RCC 7860 (cell line): ENCODE measurements at regions not wholly inside any gene's neighbourhood (a gene's known extent, or its start where the extent isn't known, plus 50 kb on each side); places are given as distances from the start of the nearest gene placed in this dataset.
A peak's percentile ranks its signal among the peaks of the same experiment; 100 is the strongest.

Experiments
- DNase-seq: peaks from one replicate; pipeline ENCODE4 v3.0.0-alpha.2; 2015; ENCODE audit warnings: low spot score
- FAIRE-seq: peaks from 2 replicates; lab custom pipeline; 2012; peaks lifted over from hg19 to GRCh38; lab: Jason Lieb, UNC

GRCh38 chr4:23547601-23548000, 342.2 kb downstream of the PPARGC1A start:
- FAIRE-seq (no peak), DNase-seq (no peak)

- FAIRE-seq (no peak), DNase-seq (no peak)
Observed at GRCh38 chr4:23547096-23547495, 342.8 kb downstream of the PPARGC1A start.

- no peak for FAIRE-seq
- DNase-seq: no peak
Observed at GRCh38 chr4:23539969-23540569, 349.8 kb downstream of the PPARGC1A start.

- no peak for FAIRE-seq
- DNase-seq: no peak
Observed at GRCh38 chr4:23533859-23534258, 356.0 kb downstream of the PPARGC1A start.

GRCh38 chr4:23516716-23517115, 373.1 kb downstream of the PPARGC1A start:
- no peak for DNase-seq

GRCh38 chr4:23504083-23504482, 385.8 kb downstream of the PPARGC1A start:
- FAIRE-seq (no peak), DNase-seq (no peak)

More at GRCh38 chr4:23516716-23517115, 373.1 kb downstream of the PPARGC1A start:
- no peak for FAIRE-seq

GRCh38 chr4:23500894-23501449, 388.9 kb downstream of the PPARGC1A start:
- FAIRE-seq: no peak
- no peak for DNase-seq

- no peak for FAIRE-seq
Observed at GRCh38 chr4:23485801-23486200, 404.0 kb downstream of the PPARGC1A start.

GRCh38 chr4:23484689-23485088, 405.2 kb downstream of the PPARGC1A start:
- FAIRE-seq: no peak

More at GRCh38 chr4:23485801-23486200, 404.0 kb downstream of the PPARGC1A start:
- no peak for DNase-seq

GRCh38 chr4:23483320-23483960, 406.4 kb downstream of the PPARGC1A start:
- FAIRE-seq (no peak), DNase-seq (no peak)

More at GRCh38 chr4:23484689-23485088, 405.2 kb downstream of the PPARGC1A start:
- no peak for DNase-seq

GRCh38 chr4:23481566-23481965, 408.3 kb downstream of the PPARGC1A start:
- no peak for FAIRE-seq

GRCh38 chr4:23477905-23478304, 411.9 kb downstream of the PPARGC1A start:
- DNase-seq: no peak
- no peak for FAIRE-seq

More at GRCh38 chr4:23481566-23481965, 408.3 kb downstream of the PPARGC1A start:
- DNase-seq: no peak

GRCh38 chr4:23476515-23477090, 413.2 kb downstream of the PPARGC1A start:
- no peak for FAIRE-seq

GRCh38 chr4:23463071-23463470, 426.8 kb downstream of the PPARGC1A start:
- no peak for FAIRE-seq
- no peak for DNase-seq

More at GRCh38 chr4:23476515-23477090, 413.2 kb downstream of the PPARGC1A start:
- peak; percentile 12 for DNase-seq

- FAIRE-seq: no peak
- DNase-seq: no peak
Observed at GRCh38 chr4:23458054-23458453, 431.8 kb downstream of the PPARGC1A start.

GRCh38 chr4:23456864-23457263, 433.0 kb downstream of the PPARGC1A start:
- DNase-seq: no peak
- no peak for FAIRE-seq

- FAIRE-seq (no peak), DNase-seq (no peak)
Observed at GRCh38 chr4:23455456-23456158, 434.2 kb downstream of the PPARGC1A start.

GRCh38 chr4:23441530-23442069, 448.2 kb downstream of the PPARGC1A start:
- FAIRE-seq: no peak
- no peak for DNase-seq

GRCh38 chr4:23438764-23439163, 451.1 kb downstream of the PPARGC1A start:
- DNase-seq: peak; percentile 45
- FAIRE-seq: peak; percentile 37

- no peak for DNase-seq
- FAIRE-seq: no peak
Observed at GRCh38 chr4:23429497-23429896, 460.4 kb downstream of the PPARGC1A start.

- FAIRE-seq (no peak), DNase-seq (no peak)
Observed at GRCh38 chr4:23425570-23425969, 464.3 kb downstream of the PPARGC1A start.
